NCI-H2227 (cell line): ENCODE measurements at regions not wholly inside any gene's neighbourhood (a gene's known extent, or its start where the extent isn't known, plus 50 kb on each side); places are given as distances from the start of the nearest gene placed in this dataset.
"Not testable (repeated sequence)": the region's sequence is repeated elsewhere in the genome, so short reads cannot be mapped to it uniquely, and the experiment has no call there.

Experiments
- DNase-seq: peaks from one replicate; lab custom pipeline; 2025; ENCODE audit not compliant: unreplicated experiment; lab: John Stamatoyannopoulos, UW

DNA sequence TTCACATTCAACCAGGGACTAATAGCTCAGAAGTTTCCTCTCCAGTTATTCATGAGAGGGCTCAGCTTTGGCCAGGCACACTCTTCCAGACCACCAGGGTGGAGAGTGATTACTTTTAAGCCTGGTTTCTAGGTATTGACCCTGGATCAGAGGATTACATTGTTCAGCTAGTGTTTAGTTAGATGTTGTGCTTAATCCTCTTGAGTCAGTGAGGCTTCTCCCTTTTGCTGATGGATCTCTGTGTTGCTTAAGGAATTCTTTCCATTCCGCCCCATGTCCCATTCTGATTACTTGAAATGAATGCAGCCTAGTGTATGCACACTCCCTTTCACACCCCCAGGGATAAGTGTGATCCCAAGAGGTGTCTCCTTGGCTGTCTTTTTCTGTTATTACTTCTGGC is 271.7 kb upstream of the ANO5 start:
- DNase-seq, result no peak

- no peak for DNase-seq
Observed at GRCh38 chr11:21924262-21924661, 268.6 kb upstream of the ANO5 start.

DNA sequence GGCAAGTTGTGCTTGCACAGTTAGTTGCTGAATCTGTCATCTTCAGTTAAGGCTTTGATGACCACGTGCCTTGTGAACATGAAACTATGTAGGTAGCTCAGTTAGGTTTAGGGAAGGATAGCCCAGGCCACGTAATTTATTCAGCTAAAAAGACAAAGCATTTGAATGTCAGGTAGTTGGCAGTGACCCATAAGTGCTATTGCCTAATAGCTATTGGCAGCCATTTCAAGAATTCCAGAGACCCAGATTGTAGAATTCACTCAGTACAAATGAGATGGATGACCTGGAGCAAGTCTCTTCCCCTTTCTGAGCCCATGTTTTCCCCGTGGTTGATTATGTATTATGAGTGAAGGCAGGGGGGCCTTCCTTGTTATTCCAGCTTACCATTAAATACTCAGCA is 265.3 kb upstream of the ANO5 start:
- no peak for DNase-seq

DNA sequence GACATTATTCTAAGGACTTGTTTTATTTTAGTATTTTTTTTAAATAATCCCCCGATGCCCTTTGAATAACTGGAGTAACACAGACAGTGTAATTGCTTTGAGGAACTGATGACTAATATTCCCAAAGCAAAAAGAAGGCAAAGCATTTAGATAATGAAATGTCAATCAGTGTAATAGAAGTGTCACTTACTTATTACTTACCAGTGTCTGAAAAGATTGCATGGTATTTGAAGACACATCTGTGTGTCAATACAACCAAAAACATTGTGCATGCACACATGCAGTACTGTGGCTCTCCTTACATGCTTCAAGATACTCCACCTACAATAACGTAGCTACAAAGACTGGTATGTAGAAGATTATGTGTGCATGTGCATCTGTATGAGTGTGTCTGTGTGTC is 264.0 kb upstream of the ANO5 start:
- DNase-seq, result no peak

- DNase-seq, result no peak
Observed at GRCh38 chr11:21930408-21930807, 262.5 kb upstream of the ANO5 start.

DNA sequence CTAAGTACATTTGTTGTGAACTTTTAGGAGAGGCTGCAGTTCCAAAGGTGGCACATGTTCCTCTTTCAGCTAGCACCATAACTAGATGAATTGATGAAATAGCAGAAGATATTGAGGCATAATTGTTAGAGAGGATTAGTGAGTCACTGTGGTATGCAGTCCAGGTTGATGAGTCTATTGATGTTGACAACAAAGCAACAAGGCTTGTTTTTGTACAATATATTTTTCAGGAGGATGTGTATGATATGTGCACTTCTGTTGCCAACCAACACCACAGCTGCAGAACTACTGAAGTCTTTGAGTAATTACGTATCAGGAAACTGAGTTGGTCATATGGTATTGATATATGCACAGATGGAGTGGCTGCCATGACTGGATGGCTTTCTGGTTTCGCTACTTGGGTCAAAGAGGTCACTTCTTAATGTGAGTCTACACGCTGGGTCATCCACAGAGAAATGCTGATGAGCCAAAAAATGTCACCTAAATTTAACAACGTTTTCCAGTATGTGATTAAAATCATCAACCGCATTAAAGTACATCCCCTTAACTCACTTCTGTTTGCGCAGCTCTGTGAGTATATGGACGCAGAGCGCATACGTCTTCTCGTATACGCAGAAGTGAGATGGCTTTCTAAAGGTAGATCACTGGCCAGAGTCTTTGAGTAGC is 261.3 kb upstream of the ANO5 start:
- no peak for DNase-seq

GRCh38 chr11:21933095-21933494 is 259.8 kb upstream of the ANO5 start:
- DNase-seq, result no peak

DNA sequence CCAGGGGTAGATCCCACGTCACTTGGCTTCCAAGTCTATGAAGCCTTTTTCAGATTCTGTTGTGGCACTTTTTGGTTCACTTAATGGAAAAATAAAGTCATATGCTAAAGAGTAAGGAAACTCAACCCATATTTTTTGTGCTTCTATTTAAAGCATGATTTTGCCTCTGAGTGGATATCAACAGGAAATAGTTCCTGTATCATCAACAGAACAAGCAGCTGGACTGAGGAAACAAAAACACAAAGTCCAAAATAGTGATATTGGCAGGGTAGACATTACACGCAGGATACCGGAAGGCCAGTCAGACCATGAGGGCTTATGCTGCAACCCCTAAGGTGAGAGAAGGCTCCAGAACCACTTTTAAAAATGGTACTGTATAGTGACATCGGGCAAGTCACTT is 248.3 kb upstream of the ANO5 start:
- DNase-seq, result no peak

GRCh38 chr11:21948876-21949275 is 244.0 kb upstream of the ANO5 start:
- DNase-seq, result no peak

DNA sequence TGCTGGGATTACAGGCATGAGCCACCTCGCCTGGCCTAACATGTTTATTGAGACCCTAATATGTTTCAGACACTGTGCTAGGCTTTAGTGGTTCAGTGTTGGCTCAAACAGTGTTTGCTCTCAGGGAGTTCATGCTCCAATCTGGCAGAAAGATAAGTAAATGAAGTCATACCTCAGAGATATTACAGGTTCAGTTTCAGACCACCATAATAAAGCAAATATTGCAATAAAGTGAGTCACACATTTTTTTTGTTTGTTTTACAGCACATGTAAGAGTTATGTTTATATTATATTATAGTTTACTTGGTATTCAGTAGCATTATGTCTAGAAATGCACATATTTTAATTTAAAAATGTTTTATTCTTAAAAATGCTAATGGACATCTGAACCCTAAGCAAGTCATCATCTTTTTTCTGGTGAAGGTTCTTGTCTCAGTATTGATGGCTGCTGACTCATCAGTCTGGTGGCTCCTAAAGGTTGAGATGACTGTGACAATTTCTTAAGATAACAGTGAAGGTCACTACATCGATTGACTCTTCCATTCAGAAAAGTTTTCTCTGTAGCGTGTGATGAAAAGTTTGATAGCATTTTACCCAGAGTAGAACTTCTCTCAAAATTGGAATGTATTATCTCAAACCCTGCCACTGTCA is 243.0 kb upstream of the ANO5 start:
- DNase-seq, result no peak

DNA sequence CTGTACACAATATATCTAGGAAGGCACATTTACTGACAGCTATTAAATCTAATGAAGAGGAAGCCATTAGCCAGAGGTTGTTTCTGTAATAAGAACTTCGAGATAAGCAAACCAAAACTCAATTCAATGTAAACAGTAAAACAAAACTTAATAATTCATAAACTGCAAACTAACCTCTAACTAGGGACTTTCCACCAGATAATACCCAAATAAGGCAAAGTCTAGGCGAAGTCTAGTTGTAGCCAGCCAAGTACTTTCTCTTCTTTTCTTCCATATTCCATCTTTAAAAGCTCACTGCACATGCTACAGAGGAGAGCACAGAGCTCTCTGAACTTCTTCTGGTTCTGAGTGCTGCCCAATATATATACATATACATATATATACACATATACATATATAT is 229.9 kb upstream of the ANO5 start:
- no peak for DNase-seq

GRCh38 chr11:21965221-21965620 is 227.7 kb upstream of the ANO5 start:
- no peak for DNase-seq

DNA sequence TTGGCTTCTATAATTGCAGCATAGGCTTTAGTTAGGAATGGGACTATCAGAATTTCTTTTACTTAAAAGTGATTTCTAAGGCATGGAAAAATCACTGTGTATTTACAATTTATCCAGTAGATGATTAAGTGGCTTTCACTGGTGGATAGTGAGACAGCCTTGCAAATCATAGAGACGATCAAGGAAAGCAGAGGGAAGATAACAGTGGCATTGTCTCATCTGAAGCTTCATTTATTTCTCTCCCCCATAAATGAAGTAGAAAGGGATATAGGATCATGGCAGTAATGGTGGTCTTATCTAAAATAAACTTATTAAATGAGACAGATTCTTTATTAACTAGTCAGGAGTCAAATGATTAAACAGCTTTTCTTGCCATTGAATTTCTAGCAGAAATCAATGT is 224.2 kb upstream of the ANO5 start:
- DNase-seq, result no peak

DNA sequence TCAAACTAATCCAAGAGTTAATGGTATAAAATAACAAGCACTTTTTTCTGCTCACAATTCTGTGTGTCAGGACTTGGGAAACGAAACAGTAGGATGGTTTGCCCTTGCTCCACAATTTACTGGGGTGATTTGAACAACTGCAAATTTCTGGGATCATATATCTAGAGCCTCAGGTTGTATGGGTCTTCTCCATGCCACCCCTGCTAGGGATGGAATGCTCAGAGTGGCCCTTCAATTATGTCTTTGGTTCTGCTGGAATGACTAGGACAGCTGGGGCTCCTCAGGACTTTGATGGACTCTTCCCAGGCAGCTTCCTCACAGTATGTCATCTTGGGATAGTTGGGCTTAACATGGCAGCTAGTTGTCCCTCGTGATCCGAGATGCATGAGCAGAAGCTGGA is 223.0 kb upstream of the ANO5 start:
- no peak for DNase-seq

GRCh38 chr11:21975242-21975641 is 217.6 kb upstream of the ANO5 start:
- no peak for DNase-seq

DNA sequence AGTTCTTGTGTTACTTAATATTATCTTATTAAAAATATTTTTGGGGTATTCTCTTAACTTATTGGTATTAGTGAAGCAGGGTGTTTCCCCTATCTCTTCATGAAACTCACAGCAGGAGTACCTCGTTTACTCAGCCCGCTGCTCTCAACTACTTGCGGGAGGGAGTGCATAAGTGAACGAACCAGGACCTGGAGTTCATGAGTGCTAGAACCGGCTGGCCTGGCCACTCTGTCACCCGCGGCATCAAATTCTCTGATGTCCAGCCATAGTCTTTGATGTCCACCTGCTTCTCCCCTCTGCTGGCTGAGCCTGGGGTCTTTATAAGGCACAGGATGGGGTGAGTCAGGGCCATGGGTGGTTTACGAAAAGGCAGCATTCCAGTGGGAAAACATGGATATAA is 216.7 kb upstream of the ANO5 start:
- DNase-seq, result no peak

GRCh38 chr11:21983431-21983830 is 209.5 kb upstream of the ANO5 start:
- no peak for DNase-seq

GRCh38 chr11:21986361-21986760 is 206.5 kb upstream of the ANO5 start:
- no peak for DNase-seq

GRCh38 chr11:21987261-21987660 is 205.6 kb upstream of the ANO5 start:
- DNase-seq, result no peak

- no peak for DNase-seq
Observed at GRCh38 chr11:21988477-21988876, 204.4 kb upstream of the ANO5 start.

DNA sequence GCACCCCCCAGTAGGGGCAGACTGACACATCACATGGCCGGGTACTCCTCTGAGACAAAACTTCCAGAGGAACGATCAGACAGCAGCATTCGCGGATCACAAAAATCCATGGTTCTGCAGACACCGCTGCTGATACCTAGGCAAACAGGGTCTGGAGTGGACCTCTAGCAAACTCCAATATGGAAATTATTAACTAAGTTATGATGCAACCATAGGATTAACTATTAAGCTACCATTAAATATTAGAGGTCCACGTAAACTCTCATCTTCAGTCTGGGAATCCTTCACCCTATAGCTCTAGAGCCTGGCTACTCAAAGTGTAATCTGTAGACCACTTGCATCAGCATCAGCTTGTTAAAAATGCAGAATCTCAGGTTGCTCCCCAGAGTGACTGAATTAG is 191.1 kb upstream of the ANO5 start:
- not testable (repeated sequence) for DNase-seq

DNA sequence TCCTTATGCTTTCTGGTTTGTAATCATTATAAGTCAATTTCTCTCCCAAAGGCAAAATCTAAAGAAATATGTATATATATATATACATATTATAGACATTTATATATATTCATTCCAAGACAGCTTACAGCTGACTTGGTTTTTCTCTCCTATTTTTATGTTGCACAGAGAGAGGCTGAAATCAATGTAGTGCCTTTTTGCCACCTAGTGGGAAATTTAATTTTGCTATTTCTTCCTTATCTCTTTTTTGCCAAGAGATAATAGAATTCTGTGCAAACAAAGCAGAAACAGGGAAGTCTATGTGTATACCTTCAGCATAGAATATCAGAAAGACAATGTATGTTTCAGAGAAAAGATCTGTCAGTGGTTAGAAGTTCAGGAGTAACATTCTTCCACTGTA is 186.0 kb upstream of the ANO5 start:
- no peak for DNase-seq

GRCh38 chr11:22031791-22032190 is 161.1 kb upstream of the ANO5 start:
- no peak for DNase-seq
